HG02623 (cell line): ENCODE measurements at regions not wholly inside any gene's neighbourhood (a gene's known extent, or its start where the extent isn't known, plus 50 kb on each side); places are given as distances from the start of the nearest gene placed in this dataset.
"Not testable (repeated sequence)": the region's sequence is repeated elsewhere in the genome, so short reads cannot be mapped to it uniquely, and the experiment has no call there.

Source experiments
- ATAC-seq: cut with Tn5 transposase; IDR thresholded peaks from one replicate; pipeline ENCODE4 v1.9.1; 2021; ENCODE audit warnings: moderate library complexity; ENCODE audit not compliant: unreplicated experiment

- no peak for ATAC-seq
Measured at GRCh38 chr4:148961526-148961925, 519.3 kb upstream of the NR3C2 start.

- no peak for ATAC-seq
Measured at GRCh38 chr4:148958317-148958716, 516.1 kb upstream of the NR3C2 start.

DNA sequence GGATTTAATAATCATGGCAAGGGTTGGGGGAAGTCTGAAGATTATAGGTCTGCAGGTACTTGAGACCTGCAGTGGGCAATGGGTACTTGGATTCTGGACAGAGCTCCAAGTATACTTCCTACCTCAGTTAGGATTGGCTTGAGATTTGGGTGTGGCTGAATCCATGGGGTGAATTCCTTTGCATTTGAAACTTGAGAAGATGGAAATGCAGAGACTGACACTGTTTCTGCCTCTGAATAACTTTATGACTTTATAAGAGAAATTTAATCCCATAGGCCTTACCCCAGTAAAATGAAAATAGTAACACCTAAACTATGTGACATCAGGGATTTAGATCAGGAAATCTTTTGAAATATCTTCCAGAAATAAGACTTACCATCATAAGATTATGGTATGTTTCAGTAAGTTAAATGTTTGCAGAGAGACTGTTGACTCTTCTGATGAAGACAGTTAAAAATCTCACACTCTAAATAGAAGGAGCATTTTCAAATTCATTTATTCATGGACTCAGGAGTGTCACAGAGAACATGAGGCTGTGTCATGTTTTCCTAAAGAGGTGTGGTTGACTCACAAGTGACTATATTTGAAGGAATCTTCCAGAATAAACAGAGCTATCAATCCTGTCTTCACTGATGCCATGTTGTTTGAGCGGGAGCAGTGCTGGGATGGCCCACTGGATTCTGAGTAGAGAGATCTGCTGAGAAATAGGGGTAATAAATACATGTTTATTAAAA is 513.5 kb upstream of the NR3C2 start:
- no peak for ATAC-seq

- no peak for ATAC-seq
Measured at GRCh38 chr4:148954011-148954749, 512.0 kb upstream of the NR3C2 start.

DNA sequence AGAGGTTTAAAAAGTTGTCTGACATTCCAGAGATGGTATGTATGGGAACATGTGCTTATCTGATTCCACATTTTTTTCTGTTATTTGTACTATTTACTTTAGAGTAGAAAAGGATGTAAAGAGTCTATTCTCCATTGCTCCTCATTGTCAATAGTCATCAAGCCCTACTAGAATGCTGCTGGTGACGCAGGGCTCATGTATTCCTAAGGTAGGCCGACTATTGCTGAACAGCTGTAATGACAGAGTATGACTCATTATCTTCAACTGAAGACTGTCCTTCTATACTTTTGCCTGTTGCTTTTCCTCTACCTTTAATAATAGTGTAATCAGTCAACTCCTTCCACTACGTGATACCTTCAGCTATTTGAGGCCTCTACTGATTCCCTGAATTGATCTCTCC is 509.1 kb upstream of the NR3C2 start:
- ATAC-seq = no peak

DNA sequence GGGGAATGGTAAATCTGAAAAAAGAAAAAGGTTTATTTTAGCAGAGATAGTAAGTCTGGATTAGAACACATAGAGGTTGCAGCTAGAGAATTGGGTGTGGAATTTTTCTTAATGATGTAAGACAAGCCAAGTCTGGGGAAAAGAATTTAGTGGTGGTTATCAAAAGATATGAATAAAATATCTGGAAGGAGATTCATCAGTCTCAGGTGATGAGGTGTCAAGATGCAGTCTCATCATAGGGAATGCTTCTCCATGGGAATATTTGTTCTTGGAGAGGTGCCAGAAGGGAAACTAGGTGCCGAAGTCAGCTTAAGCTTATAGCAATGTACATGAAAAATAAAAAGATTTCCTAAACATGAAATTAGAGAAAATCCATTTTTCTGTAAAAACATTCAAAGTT is 504.1 kb upstream of the NR3C2 start:
- ATAC-seq = no peak

DNA sequence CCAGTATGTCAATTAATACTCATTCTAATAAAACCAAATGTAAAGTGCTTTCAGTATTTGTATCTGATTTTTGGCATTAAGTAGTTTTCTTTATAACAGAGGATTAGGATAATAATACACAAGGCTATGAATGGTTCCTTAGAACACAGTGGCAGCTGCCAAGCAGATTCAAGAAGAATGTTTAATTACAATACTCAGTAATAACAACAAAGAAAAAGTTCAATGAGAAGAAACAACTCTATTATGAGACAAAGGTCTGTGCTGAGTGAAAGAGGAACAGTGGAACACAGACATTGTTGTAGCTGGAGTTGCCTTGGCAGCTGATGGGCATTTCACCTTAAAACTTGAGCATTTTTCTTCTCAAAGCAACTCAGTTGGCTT is 502.6 kb upstream of the NR3C2 start:
- ATAC-seq = no peak

DNA sequence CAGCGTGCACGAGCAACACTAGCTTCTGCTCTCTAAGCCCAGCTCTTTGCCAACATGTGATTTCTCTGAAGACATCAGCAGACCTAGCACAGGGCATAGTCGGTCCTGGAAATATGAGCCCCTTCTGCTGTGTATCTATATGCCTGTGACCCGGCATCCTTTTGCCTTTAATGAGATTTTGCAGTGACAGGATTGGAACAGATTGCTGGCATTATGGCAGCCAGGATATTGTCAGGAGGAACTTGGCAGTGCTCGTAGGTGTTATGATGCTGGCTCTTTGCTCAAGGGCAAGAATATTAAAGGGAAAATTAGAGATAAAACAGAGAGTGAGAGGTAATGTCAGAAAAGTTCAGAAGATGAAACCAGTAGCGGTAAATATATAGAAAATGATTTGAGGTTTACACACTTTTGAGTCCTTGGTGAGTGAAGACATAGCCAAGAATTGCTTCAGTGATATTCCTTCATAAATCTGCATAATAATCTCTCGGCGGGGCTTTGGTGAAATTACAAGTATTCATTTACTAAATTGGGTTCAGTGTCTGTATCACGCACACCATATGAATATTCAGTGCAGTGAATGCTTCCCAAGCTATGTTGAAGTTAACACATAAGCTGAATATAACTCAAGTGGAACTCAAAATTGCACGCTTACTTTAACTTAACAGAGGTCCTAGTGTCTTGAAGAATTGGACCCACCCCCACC is 502.1 kb upstream of the NR3C2 start:
- ATAC-seq = no peak

DNA sequence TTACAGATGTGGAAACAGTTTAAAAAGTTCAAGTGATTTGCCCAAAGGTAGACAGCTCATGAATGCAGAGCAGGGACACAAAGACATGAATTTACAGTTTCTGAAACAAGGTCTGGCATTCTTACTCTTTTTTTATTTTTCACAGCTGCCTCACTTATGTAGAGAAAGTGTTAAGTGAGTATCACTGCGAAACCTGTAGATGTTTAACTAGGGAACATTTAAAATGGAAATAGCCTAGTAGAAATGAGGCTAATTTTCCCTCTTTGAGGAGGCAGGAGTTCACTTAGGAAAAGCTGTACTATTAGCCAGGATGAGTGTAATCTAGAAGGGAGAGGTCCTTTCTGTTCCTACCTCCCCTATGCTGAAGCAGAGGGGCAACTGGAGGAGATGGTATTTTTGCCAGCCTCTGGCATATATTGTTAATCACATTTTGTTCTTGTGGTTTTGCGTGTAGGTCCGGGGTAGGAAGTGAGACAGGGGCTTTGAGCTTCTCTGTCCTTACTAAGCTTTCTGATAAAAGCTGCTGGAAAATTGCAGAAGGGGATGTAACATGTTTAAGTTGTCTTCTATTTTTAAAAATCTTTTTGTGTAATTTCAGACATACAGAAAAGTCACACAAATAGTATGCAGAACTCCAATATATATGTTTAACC is 492.8 kb upstream of the NR3C2 start:
- ATAC-seq = no peak

DNA sequence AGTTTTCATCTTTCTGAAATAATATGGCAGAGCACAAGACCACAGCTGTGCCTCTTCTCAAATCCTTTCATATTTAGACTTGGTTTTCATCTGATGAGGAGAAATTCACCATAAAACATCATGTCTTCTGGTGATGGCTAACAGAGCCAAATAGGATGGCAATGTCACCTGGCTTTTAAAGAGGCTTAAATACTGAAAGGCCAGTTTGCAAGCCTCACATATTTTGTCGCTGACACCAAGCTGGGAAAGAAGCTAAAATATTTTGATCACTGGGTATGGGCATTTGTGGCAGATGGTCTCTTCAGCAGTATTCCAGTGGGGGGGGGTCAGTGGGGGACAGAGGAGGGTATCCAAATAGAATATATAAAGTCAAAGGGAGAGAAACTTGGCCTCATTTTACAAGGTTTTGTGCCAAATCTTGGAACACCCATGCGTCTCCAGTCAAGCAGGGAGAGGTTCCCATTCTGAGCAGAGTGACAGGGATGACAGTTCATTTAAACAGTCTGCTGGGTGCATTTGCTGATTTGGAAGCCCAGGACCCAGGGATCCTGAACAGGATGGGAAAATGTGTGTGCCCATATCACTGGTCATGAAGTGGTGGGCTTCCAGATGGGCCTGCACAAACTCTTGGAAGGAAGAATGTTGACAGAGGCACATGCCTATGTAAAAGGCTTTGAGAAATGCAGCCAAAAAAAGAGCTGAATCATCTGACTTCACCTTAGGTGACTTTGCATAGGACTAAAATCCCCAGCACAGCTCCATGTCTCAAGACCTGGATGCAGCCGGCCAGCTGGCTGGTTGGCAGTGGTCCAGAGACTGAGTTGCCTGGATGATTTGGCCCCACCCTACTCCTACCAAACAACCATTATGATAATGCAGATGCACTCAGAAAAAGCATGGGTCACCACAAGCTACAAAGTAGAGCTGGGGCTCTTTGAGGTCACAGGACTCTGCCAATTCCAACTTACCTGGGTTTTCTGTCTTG is 484.4 kb upstream of the NR3C2 start:
- no peak for ATAC-seq

GRCh38 chr4:148923881-148924280 is 481.7 kb upstream of the NR3C2 start:
- no peak for ATAC-seq

DNA sequence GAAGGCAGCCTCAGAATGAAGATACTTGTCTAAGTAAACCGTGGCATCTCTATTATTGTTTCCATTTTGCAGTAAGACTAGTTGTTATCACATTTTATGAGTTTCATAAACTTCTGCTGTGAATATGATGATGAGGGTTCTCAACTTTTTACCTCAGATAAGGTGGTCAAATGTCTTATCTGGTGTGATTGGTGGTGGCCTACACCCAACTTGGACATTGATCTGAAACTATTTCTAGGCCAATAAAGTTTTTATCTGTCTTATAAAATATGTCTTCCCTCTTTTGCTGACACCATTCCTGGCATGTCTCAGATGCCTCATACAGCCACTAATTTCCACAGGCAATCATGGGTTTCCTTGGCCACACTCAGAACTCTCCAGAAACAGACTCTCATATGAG is 480.3 kb upstream of the NR3C2 start:
- ATAC-seq = no peak

GRCh38 chr4:148914734-148915133 is 472.5 kb upstream of the NR3C2 start:
- ATAC-seq = no peak

- ATAC-seq = no peak
Measured at GRCh38 chr4:148914301-148914700, 472.1 kb upstream of the NR3C2 start.

DNA sequence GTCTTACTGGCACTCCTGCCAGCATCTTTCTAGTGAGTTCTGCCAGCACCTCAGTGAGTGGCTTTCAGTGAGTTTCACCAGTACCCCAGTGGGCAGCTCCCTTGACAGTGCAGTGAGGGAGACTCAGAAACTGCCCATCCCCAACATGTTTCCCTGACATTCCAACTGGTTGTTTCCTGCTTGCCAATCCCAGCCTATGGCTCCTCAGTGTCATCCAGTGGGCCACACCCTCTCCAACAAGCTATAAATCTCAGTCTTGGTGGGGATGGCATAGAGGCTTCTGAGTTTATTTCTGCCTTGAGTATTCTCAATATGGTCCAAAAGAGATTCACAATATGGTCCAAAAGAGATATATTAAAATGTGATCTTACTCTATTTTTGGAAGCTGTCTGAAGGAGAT is 461.2 kb upstream of the NR3C2 start:
- ATAC-seq = no peak

- ATAC-seq = no peak
Measured at GRCh38 chr4:148901075-148901705, 459.0 kb upstream of the NR3C2 start.

GRCh38 chr4:148898139-148898538 is 455.9 kb upstream of the NR3C2 start:
- not testable (repeated sequence) for ATAC-seq

- ATAC-seq = no peak
Measured at GRCh38 chr4:148893095-148893494, 450.9 kb upstream of the NR3C2 start.

DNA sequence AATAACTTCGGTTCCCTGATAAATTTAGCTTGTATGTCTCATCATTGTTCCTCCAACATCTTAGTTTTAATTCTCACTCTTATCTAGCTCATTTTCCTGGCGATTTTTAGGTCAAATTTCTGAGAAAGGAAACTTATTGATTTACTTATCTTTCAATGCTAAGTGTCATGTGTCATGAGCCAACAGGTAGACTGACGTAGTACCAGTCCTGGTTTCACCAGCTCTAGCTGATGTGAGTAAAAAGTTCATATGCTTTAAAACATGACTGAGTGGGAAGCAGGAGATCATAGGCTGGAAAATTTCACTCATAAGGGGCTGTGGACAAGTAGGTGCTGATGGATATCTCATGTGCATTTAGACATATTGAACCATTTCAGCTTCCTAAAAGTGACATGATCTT is 441.7 kb upstream of the NR3C2 start:
- no peak for ATAC-seq

DNA sequence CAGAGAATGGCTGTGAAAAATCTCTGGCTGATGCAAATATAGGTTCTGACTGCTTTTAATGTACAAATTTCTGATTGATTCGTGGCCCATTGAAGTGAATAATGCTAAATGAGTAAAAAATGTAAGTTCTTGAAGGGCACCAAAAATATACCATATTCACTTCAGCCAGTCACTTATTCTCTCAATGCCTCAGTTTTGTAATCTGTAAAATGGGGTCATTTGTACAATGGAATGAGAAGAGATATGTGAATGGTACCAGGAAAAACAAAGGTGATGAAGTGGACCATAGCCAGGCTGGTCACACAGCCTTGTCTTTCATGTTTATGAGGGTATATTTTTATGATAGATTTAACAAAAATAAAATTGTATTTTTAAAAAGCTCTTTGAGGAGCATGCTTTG is 441.2 kb upstream of the NR3C2 start:
- ATAC-seq = no peak
